ENCODE measurements at regions not wholly inside any gene's neighbourhood (a gene's known extent, or its start where the extent isn't known, plus 50 kb on each side); places are given as distances from the start of the nearest gene placed in this dataset.

DNA sequence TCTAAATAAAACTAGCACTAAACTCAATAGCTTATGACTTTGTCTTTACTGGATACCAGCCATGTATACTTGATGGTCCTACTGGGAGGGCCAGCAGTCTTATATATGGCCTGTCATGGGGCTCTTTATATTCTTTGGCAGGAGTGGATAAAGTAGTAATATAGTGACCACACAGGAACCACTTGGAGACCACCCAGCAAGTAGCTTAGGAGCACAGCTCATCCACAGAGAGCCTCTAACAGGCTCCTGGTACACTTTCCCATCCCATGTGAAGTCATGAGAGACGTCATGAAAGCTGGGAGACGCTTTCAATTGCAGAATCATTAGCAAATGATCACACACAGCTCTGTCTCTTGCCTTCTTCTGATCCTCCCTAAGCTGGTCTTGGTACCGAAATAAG lies 360.9 kb upstream of the ACVR2A start:
- FAIRE-seq, result no peak
- no peak for DNase-seq (ENCODE audit: insufficient read length, low spot score)

GRCh38 chr2:147482916-147483669 lies 361.7 kb upstream of the ACVR2A start:
- no peak for FAIRE-seq
- no peak for DNase-seq (ENCODE audit: insufficient read length, low spot score)

- no peak for FAIRE-seq
- DNase-seq (ENCODE audit: insufficient read length, low spot score), result no peak
Observed at GRCh38 chr2:147482111-147482895, 362.5 kb upstream of the ACVR2A start.

DNA sequence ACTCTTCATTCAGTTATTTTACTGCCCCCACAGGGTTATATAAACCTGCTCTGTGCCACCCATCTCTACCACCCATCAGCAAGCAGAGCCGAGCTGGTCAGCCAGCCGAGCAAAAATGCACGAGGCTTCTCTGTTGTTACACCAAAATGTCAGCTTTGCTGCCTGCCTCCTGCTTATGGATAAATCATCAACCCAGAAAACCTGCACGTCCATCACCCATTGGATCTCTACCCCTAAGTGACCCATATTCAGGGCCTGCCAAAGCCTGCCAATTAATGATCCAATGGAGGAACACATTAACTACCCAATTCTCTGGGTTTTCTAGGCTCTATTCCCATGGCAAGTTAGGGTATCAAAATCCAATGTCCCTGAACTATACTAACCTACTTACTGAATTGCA lies 365.5 kb upstream of the ACVR2A start:
- DNase-seq (ENCODE audit: insufficient read length, low spot score) (no peak), FAIRE-seq (no peak)

DNA sequence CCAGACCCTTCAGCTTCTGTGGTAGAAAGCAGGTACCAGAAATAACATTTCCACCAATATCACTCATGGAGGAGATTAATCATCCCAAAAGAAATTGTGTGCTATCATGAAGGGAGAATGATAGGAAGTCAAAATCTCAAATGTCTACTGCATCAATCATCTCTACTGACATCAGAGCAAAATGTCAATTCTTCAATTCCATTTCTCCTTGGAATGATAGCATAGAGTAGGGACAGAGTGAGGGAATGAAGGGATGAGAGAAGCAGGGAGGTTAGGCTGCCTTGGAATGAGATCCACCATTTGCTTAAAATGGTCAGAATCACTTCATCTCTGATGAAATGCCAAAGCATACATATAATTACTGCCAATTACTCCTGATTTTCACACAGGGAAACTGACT lies 371.8 kb upstream of the ACVR2A start:
- FAIRE-seq (no peak), DNase-seq (ENCODE audit: insufficient read length, low spot score) (no peak)

DNA sequence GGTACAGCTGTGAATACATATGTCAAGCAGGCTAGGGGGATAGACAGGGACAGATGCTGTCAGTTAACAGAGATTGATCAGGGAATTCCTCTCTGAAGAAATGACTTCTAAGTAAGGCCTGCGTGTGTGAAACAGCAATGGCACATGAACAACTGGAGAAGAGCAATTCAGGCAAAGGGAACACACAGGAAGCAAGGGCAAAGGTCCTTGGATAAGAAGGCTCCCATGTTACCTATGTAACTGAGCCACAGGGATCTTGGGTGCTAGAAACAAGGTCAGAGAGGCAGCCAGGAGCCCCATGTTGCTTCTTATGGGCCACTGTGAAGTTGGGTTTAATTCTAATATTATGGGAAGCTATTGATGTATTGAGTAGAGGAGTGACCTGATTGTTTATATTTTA lies 373.7 kb upstream of the ACVR2A start:
- DNase-seq (ENCODE audit: insufficient read length, low spot score) (no peak), FAIRE-seq (no peak)

- no peak for FAIRE-seq
- no peak for DNase-seq (ENCODE audit: insufficient read length, low spot score)
Observed at GRCh38 chr2:147469471-147469870, 375.4 kb upstream of the ACVR2A start.

DNA sequence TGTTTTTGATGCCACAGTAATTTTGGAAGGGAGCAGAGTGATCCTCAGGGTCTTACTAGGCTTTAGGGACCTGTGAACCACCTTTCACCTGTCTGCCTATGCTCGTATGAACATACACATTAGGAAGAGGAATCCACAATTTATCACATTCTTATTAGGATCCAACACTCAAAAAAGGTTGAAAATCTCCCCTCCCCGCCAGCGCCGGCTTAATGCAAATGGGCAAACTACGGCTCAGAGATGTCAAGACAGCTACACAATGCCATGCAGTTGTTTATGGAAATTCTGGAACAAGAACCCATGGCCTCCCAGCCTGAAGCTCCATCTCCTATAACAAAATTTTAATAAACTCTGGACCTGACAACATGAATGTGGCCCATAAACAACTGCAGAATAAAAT lies 375.9 kb upstream of the ACVR2A start:
- no peak for FAIRE-seq

GRCh38 chr2:147468349-147468748 lies 376.5 kb upstream of the ACVR2A start:
- FAIRE-seq, result no peak
- DNase-seq (ENCODE audit: insufficient read length, low spot score), result no peak

More for the DNA sequence above, 375.9 kb upstream of the ACVR2A start:
- no peak for DNase-seq (ENCODE audit: insufficient read length, low spot score)

DNA sequence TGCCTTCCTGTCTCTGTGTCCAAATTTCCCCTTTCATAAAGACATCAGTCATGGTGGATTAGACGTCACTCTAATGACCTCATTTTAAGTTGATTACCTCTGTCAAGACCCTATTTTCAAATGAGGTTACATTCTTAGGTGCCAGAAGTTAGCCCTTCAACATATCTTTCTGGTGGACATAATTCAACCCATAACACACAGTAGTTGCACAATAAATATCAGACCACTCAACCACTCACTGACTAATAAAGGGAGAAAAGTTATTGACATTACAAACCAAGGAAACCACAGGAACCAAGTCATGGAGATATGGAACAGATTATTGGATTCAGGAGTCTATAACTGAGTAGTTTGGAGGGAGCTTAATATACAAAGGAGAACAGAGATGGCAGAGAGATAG lies 377.4 kb upstream of the ACVR2A start:
- DNase-seq (ENCODE audit: insufficient read length, low spot score), result no peak
- no peak for FAIRE-seq

DNA sequence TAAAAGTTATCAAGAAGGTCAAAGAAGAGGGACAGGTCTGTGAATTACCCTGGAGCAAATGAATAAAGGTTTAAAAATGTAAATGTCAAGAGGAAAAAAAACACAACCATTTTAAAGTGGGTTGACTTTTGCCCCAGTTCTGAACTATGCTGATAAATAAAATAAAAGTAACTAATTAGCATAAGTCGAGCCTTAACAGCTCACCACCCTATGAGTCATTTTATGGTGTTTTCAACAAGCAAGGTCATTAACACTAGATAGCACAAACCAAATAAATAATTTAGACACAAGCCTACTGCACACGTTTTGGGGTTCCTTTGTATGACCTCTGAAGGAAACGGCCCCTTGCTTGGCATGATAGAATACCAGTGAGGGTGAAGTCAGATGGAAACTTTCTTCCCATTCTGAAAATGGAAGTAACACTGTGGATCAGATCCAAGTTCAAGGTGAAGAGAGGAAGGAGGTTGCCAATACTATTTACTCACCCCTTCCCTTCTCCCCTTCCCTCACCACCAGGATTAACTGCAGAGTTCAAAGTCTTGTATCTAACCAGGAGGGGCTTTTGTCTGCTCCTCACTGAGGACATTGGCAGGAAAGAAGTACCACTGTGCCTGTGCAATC lies 380.0 kb upstream of the ACVR2A start:
- no peak for DNase-seq (ENCODE audit: insufficient read length, low spot score)
- no peak for FAIRE-seq

DNA sequence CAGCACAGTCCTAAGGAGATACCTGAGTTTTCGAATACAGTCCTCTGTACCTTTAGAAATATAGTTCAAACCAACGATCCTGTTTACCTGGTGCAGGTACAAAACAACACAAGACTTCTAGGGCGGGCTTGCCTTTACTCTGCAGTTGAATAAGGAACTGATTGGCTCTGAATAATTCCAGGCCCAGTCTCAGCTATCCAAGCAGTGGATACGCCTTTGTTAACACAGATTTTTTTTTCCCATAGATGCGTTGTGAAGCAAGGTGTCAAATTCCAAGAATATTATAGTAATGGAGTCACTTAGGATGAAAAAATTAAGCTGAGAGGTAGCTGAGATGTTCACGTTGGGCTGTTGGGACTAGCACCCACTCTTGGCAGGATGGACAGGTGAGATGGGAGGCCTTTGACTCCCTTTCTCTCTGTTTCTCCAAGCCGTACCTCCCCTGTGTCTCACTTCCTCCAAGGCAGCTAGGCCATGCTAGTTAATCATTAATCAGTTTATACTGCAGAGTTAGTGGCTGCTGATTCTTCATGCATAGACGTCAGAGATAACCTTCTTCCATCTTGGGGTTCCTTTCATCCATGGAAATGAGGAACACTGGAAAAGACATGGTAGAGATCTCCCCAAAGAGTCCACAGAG lies 380.8 kb upstream of the ACVR2A start:
- FAIRE-seq (no peak), DNase-seq (ENCODE audit: insufficient read length, low spot score) (no peak)

DNA sequence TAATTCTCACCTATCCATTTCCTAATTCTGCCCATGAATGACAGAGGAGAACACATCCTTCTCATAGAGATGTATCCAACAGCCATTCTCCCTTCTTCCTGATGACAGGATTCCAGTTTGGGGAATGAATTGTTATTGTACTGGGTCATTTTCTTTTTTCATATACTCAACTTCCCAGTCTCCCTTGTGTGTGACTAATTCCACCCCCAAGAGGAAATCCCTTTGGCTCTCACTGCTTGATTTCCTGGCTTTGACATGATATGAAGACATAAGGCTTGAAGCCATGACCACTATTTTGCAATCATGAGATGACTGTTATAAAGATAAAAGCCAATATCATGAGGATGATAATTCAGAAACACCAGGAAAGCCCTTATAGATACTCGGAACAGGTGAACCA lies 384.7 kb upstream of the ACVR2A start:
- no peak for FAIRE-seq
- DNase-seq (ENCODE audit: insufficient read length, low spot score), result no peak

- FAIRE-seq, result no peak
- no peak for DNase-seq (ENCODE audit: insufficient read length, low spot score)
Observed at GRCh38 chr2:147456779-147457178, 388.1 kb upstream of the ACVR2A start.

DNA sequence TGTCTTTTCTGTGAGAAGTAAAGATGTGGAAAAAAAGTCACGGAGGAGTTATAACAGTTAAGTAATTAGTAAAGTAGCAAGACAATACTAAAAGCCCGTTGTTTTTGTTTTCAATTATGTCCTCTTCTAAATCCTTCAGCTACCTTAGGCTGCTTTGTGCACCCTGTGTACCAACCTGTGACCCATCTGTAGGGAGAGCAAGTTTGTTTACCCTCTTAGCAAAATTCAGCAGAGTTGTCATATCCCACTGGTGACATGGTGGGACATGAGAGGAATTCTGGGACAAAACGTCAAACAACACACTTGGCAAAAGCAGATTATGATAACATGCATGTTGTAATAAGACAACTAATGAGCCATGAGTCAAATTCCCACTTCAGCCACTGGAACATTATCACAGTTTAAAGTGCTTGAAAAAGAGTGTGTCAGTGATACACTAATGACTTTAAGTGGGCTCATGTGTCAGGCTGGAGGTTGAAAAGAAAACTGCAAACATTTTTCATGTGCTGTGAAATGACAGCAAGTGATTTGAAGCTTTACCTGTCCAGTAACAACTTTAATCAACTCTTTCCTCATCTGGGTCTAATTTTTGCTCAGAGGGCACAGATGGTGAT lies 392.8 kb upstream of the ACVR2A start:
- DNase-seq (ENCODE audit: insufficient read length, low spot score) (no peak), FAIRE-seq (no peak)

- DNase-seq (ENCODE audit: insufficient read length, low spot score) (no peak), FAIRE-seq (no peak)
Observed at GRCh38 chr2:147450661-147451510, 393.9 kb upstream of the ACVR2A start.

GRCh38 chr2:147449323-147449991 lies 395.4 kb upstream of the ACVR2A start:
- no peak for DNase-seq (ENCODE audit: insufficient read length, low spot score)
- FAIRE-seq, result no peak

- DNase-seq (ENCODE audit: insufficient read length, low spot score) (no peak), FAIRE-seq (no peak)
Observed at GRCh38 chr2:147442816-147443215, 402.0 kb upstream of the ACVR2A start.

- DNase-seq (ENCODE audit: insufficient read length, low spot score) (no peak), FAIRE-seq (no peak)
Observed at GRCh38 chr2:147441182-147441581, 403.6 kb upstream of the ACVR2A start.

All from HTR-8/SVneo (cell line).